Ascending aorta (tissue), 2 donors: ENCODE measurements at regions not wholly inside any gene's neighbourhood (a gene's known extent, or its start where the extent isn't known, plus 50 kb on each side); places are given as distances from the start of the nearest gene placed in this dataset.

Experiments used
- DNase-seq, 2 donors: peaks; one replicate each; pipeline ENCODE4 v3.0.0-alpha.2; 2019; ENCODE audit warnings: low spot score in 2 of 2
- H3K27ac ChIP-seq, 2 donors: fragments of 200-600 bp; sonication (generic); one replicate each; pipeline ENCODE4 v1.5.1; 2016 to 2017; ENCODE audit warnings: mild to moderate bottlenecking in 1 of 2
- H3K27me3 ChIP-seq: fragments of 200-600 bp; sonication (generic); one replicate; pipeline ENCODE4 v1.5.1; 2017
- H3K36me3 ChIP-seq, 2 donors: fragments of 200-600 bp; sonication (generic); one replicate each; pipeline ENCODE4 v1.5.1; 2016
- H3K4me1 ChIP-seq, 2 donors: fragments of 200-600 bp; sonication (generic); one replicate each; pipeline ENCODE4 v1.5.1; 2016 to 2017; ENCODE audit warnings: mild to moderate bottlenecking in 1 of 2
- H3K4me3 ChIP-seq, 2 donors: fragments of 200-600 bp; sonication (generic); one replicate each; pipeline ENCODE4 v1.5.1; 2016 to 2017; ENCODE audit warnings: mild to moderate bottlenecking in 1 of 2
- H3K9me3 ChIP-seq, 2 donors: fragments of 200-600 bp; sonication (generic); one replicate each; pipeline ENCODE4 v1.5.1; 2016
- CTCF ChIP-seq, 3 experiments: fragments of 200-600 bp in 2 of 3; fragments of 450-650 bp in 1 of 3; sonication (generic) in 2 of 3; IDR thresholded peaks; one replicate each; pipeline ENCODE4 v1.5.1; 2016 to 2019; ENCODE audit warnings: antibody characterized with exemption in 3 of 3, mild to moderate bottlenecking in 1 of 3, moderate library complexity in 1 of 3
- intact Hi-C: fragments of 100-400 bp; cut with DNase I; formaldehyde crosslinking; loops from one replicate; pipeline ENCODE4 v1.15.1; 2023

- DNase-seq, result no peak
- TF ChIP-seq CTCF (IDR thresholded peaks at IDR 0.05), result no peak
- H3K27ac ChIP-seq, result no peak overlapping the region
- H3K4me3 ChIP-seq, result no peak overlapping the region
- intact Hi-C loops, result no loop called here
- no peaks in the 10 kb centered on the region for H3K36me3 ChIP-seq
- H3K4me1 ChIP-seq, result no peaks in the 10 kb centered on the region
- no peaks in the 10 kb centered on the region for H3K9me3 ChIP-seq
- H3K27me3 ChIP-seq, result no peaks in the 10 kb centered on the region
Measured at GRCh38 chr14:97791906-97792305, 994.7 kb downstream of the VRK1 start.

DNA sequence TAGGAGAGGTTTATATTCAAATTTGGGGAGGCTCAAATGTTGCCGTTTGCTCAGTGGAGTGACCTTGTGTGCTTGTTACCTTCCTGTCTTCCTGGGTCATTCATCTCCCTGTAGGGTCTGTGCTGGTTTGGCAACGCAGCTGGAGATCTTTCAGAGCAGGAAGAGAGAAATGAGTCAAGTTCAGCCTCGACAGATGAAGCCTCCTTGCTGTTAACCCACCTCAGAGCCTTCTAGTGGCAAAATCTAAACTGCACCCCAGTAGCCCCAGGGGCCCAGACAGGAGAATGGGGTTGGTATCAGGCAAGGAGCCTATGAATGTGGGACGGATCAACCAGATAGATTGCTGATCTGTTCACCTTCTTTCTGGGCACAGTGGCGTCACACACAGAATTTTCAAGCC lies 999.3 kb downstream of the VRK1 start:
- TF ChIP-seq CTCF (IDR thresholded peaks at IDR 0.05), result no peak
- no peaks in the 10 kb centered on the region for H3K9me3 ChIP-seq
- no peak overlapping the region for H3K4me3 ChIP-seq
- no peak for DNase-seq
- no peak overlapping the region for H3K27ac ChIP-seq
- no peaks in the 10 kb centered on the region for H3K27me3 ChIP-seq
- no peaks in the 10 kb centered on the region for H3K36me3 ChIP-seq
- intact Hi-C loops, result no loop called here
- H3K4me1 ChIP-seq, result no peaks in the 10 kb centered on the region

DNA sequence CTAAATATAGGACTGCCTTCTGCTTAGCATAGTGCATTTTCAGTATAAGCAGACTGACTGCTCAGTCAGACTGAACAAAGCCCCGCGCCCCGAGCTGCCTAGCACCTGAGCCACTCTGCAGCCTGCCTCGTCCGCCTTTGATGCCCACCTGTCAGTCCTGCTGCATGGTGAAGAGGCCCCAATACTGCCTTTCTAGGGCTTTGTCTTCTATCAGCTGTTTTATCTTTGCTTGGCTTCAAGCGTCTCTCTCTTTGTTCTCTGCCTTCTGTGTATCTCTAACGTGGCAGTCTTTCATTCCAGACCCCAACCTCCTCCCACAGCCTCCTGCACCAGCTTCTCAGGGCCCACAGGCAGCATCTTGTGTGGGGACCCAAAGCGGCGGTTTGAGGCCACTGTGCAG lies 1001.0 kb downstream of the VRK1 start:
- DNase-seq, result no peak
- H3K9me3 ChIP-seq, result no peaks in the 10 kb centered on the region
- intact Hi-C loops, result no loop called here
- H3K36me3 ChIP-seq, result no peaks in the 10 kb centered on the region
- H3K4me1 ChIP-seq, result no peaks in the 10 kb centered on the region
- no peak overlapping the region for H3K4me3 ChIP-seq
- no peaks in the 10 kb centered on the region for H3K27me3 ChIP-seq
- no peak for TF ChIP-seq CTCF (IDR thresholded peaks at IDR 0.05)
- no peak overlapping the region for H3K27ac ChIP-seq

GRCh38 chr14:97802430-97803373 lies 1005.5 kb downstream of the VRK1 start:
- Histone ChIP-seq H3K27me3 (no peaks in the 10 kb centered on the region), H3K4me3 (no peak overlapping the region), H3K27ac (no peak overlapping the region), H3K9me3 (no peaks in the 10 kb centered on the region), H3K36me3 (no peaks in the 10 kb centered on the region), H3K4me1 (no peaks in the 10 kb centered on the region)
- DNase-seq, result no peak
- intact Hi-C loops, result no loop called here
- TF ChIP-seq CTCF (IDR thresholded peaks at IDR 0.05), result no peak

GRCh38 chr14:97804056-97804455 lies 1006.9 kb downstream of the VRK1 start:
- Histone ChIP-seq H3K4me3 (no peak overlapping the region), H3K9me3 (no peaks in the 10 kb centered on the region), H3K36me3 (no peaks in the 10 kb centered on the region), H3K4me1 (no peaks in the 10 kb centered on the region), H3K27me3 (no peaks in the 10 kb centered on the region), H3K27ac (no peak overlapping the region)
- TF ChIP-seq CTCF (IDR thresholded peaks at IDR 0.05), result no peak
- DNase-seq, result no peak
- intact Hi-C loops, result no loop called here
